ENCODE measurements at regions not wholly inside any gene's neighbourhood (a gene's known extent, or its start where the extent isn't known, plus 50 kb on each side); places are given as distances from the start of the nearest gene placed in this dataset.

DNA sequence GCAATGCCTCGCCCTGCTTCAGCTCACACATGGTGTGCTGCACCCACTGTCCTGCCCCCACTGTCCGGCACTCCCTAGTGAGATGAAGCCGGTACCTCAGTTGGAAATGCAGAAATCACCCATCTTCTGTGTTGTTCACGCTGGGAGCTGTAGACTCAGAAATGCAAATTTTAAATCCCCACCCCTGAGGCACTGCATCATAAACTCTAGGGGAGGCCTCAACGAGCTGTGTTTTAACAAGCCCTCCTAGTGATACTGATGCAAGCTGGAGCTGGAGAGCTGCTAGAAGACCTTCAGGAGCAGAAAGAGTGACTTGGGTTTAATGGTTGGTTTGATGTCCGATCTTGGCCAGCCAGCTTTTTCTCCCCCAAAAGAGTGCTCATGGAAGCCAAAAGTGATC lies 146.0 kb upstream of the MAST4 start:
- H3K27ac ChIP-seq (ENCODE audit: low read depth, low read length): no peak overlapping the region
- H3K9me3 ChIP-seq (ENCODE audit: control insufficient read depth, low read length): peaks cover 20% of the 10 kb centered on the region
- Mint-ChIP-seq H3K4me3 (no peak overlapping the region), H3K27ac (no peak overlapping the region), H3K9me3 (peaks cover 52% of the 10 kb centered on the region), H3K4me1 (no peaks in the 10 kb centered on the region), H3K27me3 (ENCODE audit: insufficient read depth) (no peaks in the 10 kb centered on the region), H3K36me3 (ENCODE audit: low read depth) (no peaks in the 10 kb centered on the region)
- H3K4me3 ChIP-seq (ENCODE audit: low read length): no peak overlapping the region
- no peak overlapping the region for H3K9ac ChIP-seq (ENCODE audit: extremely low read depth, low read length, poor library complexity, severe bottlenecking)
- no peaks in the 10 kb centered on the region for H3K27me3 ChIP-seq (ENCODE audit: control insufficient read depth, insufficient read depth, low read length, poor library complexity, severe bottlenecking)
- 83 to 93% methylated on average over 6 of the region's 6 CpGs for WGBS, 2 experiments (ENCODE audit: insufficient coverage in 1 of 2, insufficient read length in 1 of 2)
- H3K4me1 ChIP-seq (ENCODE audit: control insufficient read depth, insufficient read depth, low read length): no peaks in the 10 kb centered on the region
- TF ChIP-seq, protein P1, sequence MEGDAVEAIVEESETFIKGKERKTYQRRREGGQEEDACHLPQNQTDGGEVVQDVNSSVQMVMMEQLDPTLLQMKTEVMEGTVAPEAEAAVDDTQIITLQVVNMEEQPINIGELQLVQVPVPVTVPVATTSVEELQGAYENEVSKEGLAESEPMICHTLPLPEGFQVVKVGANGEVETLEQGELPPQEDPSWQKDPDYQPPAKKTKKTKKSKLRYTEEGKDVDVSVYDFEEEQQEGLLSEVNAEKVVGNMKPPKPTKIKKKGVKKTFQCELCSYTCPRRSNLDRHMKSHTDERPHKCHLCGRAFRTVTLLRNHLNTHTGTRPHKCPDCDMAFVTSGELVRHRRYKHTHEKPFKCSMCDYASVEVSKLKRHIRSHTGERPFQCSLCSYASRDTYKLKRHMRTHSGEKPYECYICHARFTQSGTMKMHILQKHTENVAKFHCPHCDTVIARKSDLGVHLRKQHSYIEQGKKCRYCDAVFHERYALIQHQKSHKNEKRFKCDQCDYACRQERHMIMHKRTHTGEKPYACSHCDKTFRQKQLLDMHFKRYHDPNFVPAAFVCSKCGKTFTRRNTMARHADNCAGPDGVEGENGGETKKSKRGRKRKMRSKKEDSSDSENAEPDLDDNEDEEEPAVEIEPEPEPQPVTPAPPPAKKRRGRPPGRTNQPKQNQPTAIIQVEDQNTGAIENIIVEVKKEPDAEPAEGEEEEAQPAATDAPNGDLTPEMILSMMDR (conservative IDR thresholded peaks at IDR 0.05): no peak
- H3K36me3 ChIP-seq (ENCODE audit: control insufficient read depth, insufficient read depth, low read length): no peaks in the 10 kb centered on the region
- no peak for DNase-seq

DNA sequence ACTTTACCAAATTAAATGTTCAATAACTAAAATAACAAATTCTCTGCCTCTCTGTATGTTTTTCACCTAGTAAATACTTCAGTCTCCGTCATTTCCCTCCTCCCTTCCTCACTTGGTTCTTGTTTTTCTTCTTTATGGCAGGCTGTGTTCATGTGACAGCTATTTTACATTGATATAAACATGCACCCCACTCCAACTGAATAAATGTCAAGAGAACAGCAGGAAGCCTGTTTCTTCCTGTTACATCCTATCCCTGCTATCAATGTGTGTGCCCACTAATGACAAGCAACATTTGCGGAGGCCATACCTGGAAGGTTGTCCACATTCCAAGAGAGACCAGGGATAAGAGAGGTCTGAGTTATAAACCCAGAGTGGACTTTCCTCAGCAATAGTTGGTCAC lies 145.2 kb upstream of the MAST4 start:
- TF ChIP-seq, protein P1 (conservative IDR thresholded peaks at IDR 0.05): no peak
- Mint-ChIP-seq H3K9me3 (peaks cover 50% of the 10 kb centered on the region), H3K4me3 (no peak overlapping the region), H3K36me3 (ENCODE audit: low read depth) (no peaks in the 10 kb centered on the region), H3K27me3 (ENCODE audit: insufficient read depth) (no peaks in the 10 kb centered on the region), H3K4me1 (no peaks in the 10 kb centered on the region), H3K27ac (no peak overlapping the region)
- Histone ChIP-seq H3K9me3 (ENCODE audit: control insufficient read depth, low read length) (peaks cover 20% of the 10 kb centered on the region), H3K27me3 (ENCODE audit: control insufficient read depth, insufficient read depth, low read length, poor library complexity, severe bottlenecking) (no peaks in the 10 kb centered on the region), H3K27ac (ENCODE audit: low read depth, low read length) (no peak overlapping the region), H3K36me3 (ENCODE audit: control insufficient read depth, insufficient read depth, low read length) (no peaks in the 10 kb centered on the region), H3K9ac (ENCODE audit: extremely low read depth, low read length, poor library complexity, severe bottlenecking) (no peak overlapping the region), H3K4me1 (ENCODE audit: control insufficient read depth, insufficient read depth, low read length) (no peaks in the 10 kb centered on the region), H3K4me3 (ENCODE audit: low read length) (no peak overlapping the region)
- 96 to 100% methylated on average over 2 of the region's 2 CpGs for WGBS, 2 experiments (ENCODE audit: insufficient coverage in 1 of 2, insufficient read length in 1 of 2)
- DNase-seq: no peak

DNA sequence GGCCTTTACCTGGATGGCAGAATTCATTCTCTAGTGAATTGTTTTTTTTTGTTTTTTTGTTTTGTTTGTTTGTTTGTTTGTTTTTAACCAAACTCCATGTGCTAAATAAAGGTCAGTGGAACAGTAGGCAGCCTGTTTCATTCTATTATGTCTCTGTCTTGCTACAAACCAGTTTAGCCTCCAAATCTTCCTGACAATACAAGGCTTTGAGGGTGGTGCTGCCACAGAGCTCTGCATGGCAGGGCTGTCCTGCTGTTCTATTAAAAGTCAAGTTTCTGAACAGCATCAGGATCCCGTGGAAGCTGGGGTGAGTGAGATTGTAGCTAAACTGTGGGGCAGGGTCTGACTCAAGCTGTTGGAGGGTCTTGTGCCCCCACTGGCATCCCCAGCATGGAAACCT lies 144.1 kb upstream of the MAST4 start:
- H3K4me1 ChIP-seq (ENCODE audit: control insufficient read depth, insufficient read depth, low read length): no peaks in the 10 kb centered on the region
- no peaks in the 10 kb centered on the region for H3K27me3 ChIP-seq (ENCODE audit: control insufficient read depth, insufficient read depth, low read length, poor library complexity, severe bottlenecking)
- H3K36me3 ChIP-seq (ENCODE audit: control insufficient read depth, insufficient read depth, low read length): no peaks in the 10 kb centered on the region
- no peaks in the 10 kb centered on the region for H3K4me1 Mint-ChIP-seq
- no peak for DNase-seq
- H3K27ac ChIP-seq (ENCODE audit: low read depth, low read length): no peak overlapping the region
- H3K4me3 ChIP-seq (ENCODE audit: low read length): no peak overlapping the region
- peaks cover 20% of the 10 kb centered on the region for H3K9me3 ChIP-seq (ENCODE audit: control insufficient read depth, low read length)
- no peaks in the 10 kb centered on the region for H3K27me3 Mint-ChIP-seq (ENCODE audit: insufficient read depth)
- H3K27ac Mint-ChIP-seq: no peak overlapping the region
- no peaks in the 10 kb centered on the region for H3K36me3 Mint-ChIP-seq (ENCODE audit: low read depth)
- WGBS, 2 experiments (ENCODE audit: insufficient coverage in 1 of 2, insufficient read length in 1 of 2): 64% methylated on average over 1 of the region's 1 CpG; no CpG with 5 or more reads in 1 of the 2 experiments
- no peak overlapping the region for H3K4me3 Mint-ChIP-seq
- peaks cover 45% of the 10 kb centered on the region for H3K9me3 Mint-ChIP-seq
- TF ChIP-seq, protein P1 (conservative IDR thresholded peaks at IDR 0.05): no peak
- H3K9ac ChIP-seq (ENCODE audit: extremely low read depth, low read length, poor library complexity, severe bottlenecking): no peak overlapping the region

Measured in endodermal cell (in vitro differentiated cells).